CD4-positive, alpha-beta T cell treated with Interleukin-6 at 100 ng/mL for 8 hours (primary cell): ENCODE measurements at regions not wholly inside any gene's neighbourhood (a gene's known extent, or its start where the extent isn't known, plus 50 kb on each side); places are given as distances from the start of the nearest gene placed in this dataset.
"Not testable (repeated sequence)": the region's sequence is repeated elsewhere in the genome, so short reads cannot be mapped to it uniquely, and the experiment has no call there.

Source experiments
- DNase-seq: peaks from one replicate; pipeline ENCODE4 v3.0.0-alpha.2; 2020; ENCODE audit warnings: mixed read lengths, low spot score

DNA sequence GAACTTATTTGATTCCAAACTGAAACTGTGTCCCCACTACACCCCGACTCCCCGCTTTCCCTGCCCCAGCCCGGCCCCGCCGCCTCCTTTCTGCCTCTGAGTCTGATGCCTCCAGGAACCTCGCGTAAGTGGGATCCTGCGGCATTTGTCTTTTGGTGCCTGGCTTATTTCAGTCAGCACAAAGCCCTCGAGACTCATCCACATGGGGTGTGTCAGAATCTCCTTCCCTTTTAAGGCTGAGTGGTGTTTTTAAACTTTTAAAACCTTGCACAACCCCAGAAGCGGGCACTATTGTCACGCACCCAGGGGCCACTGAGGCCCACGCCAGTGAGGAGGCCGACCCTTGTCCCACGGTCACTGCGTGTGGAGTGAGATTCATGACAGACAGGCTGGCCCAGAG, 206.9 kb downstream of the NPIPB11 start:
- DNase-seq, result not testable (repeated sequence)

DNA sequence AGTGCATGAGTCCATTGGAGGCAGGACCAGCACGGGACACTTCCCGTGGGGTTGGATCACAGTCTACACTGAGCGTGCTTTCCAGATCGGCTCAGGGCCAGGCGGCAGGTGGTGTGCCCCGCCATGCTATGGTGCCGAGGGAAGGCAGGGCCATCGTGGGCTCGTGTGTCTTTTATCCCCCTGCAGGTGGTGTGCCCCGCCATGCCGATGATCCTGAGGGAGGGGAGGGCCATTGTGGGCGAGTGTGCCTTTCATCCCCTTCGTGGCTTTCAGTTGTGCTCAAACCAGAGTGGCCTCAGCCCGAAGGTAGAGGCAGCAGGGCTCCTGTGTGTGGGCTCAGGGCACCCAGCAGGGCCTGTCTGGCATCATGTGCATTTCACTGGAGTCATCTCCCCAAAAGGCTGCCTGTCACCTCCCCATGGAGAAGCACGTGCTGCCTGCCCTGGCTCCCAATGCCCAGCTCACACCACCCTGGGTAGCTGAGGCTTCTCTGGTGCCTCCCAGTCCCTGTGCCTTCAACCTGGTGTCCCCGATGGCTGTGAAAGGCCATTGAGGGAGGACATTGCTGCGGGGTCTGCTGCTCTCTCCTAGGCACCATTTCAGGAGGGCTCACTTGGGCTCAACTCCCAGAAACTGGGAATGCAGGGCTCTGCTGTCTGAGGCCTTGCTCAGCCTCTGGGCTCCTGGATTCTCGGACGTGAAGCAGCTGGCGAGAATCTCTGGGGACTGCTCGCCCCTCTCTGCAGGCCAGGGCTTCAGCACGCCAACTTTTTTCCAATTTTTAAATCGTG, 207.6 kb downstream of the NPIPB11 start:
- DNase-seq, result no peak

DNA sequence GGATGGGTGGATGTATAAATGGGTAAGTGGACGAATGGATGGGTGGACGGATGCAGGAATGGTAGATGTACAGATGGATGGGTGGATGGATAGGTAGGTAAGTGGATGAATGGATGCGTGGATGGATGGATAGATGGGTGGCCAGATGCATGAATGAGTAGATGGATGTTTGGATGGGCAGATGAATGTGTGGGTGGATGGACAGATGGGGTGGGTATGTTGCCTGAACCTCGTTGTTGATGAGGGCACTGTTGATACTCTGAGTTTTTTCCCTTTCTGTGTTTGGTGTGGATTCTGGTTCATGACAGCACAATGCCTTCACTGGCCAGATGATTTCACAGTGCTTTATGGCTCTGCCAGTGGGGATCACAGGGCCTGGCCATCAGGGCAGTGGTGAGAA, 208.3 kb downstream of the NPIPB11 start:
- DNase-seq, result no peak

DNA sequence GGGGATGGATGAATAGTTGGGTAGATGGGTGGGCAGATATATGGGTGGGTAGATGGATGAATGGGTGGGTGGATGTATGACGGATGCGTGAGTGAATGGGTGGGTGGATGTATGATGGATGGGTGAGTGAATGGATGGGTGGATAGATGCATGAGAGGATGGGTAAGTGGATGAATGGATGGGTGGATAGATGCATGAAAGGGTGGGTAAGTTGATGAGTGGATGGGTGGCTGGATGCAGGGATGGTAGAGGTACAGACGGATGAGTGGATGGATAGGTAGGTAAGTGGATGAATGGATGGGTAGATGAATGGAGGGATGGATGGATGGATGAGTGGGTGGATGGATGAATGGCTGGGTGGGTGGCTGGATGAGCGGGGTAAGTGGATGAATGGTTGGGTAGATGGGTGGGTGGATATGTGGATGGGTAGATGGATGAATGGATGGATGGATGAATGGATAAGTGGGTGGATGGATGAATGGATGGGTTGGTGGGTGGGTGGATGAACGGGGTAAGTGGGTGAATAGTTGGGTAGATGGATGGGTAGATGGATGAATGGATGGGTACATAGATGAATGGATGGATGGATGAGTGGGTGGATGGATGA, 208.9 kb downstream of the NPIPB11 start:
- not testable (repeated sequence) for DNase-seq

DNA sequence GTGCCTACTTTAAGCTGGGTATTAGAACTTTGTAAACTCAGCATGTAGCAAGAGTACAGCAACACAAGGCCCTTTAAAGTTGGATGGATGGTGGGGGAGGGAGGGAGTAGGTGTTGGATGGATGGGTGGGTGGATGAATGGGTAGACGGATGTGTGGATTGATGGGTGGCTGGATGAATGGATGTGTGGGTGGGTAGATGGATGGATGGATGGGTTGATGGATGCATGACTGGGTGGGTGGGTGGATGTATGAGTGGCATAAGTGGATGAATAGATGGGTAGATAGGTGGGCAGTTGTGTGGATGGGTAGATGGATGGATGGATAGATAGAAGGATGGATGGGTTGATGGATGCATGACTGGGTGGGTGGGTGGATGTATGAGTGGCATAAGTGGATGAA, 209.8 kb downstream of the NPIPB11 start:
- not testable (repeated sequence) for DNase-seq

DNA sequence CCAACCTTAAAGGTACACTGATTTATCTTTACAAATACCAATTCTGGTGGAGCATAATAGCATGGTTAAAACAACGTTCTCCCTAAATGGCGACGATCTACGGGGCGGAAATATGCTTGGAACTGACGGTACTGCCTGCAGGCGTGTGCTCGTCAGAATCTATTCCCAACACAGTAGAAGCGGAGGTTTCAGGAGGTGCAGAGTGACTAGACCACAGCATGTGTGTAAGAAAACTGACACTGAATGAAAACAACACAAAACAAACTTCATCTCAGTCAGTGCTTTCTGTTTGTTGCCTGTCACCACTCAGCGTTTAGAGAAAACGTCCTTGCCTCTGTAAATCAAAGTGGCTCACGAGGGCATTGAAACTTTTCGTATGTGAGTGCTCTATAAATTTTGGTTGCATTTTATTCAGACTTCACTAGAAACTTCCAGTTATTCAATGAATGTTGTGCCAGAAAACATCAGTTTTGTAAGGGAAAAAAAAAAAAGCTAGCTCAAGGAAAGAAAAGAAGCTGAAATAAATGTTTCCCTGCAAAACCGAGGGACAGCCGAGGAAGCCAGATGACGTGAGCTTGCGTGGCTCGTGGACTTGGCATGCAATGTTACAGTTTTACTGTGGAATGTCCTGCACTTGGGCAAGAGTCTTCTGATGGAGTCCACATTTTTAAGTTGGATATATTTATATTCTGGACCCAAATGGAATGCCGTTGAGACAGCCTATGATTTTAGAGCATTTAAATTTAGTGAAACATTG, 210.4 kb downstream of the LAT start:
- DNase-seq, result not testable (repeated sequence)

DNA sequence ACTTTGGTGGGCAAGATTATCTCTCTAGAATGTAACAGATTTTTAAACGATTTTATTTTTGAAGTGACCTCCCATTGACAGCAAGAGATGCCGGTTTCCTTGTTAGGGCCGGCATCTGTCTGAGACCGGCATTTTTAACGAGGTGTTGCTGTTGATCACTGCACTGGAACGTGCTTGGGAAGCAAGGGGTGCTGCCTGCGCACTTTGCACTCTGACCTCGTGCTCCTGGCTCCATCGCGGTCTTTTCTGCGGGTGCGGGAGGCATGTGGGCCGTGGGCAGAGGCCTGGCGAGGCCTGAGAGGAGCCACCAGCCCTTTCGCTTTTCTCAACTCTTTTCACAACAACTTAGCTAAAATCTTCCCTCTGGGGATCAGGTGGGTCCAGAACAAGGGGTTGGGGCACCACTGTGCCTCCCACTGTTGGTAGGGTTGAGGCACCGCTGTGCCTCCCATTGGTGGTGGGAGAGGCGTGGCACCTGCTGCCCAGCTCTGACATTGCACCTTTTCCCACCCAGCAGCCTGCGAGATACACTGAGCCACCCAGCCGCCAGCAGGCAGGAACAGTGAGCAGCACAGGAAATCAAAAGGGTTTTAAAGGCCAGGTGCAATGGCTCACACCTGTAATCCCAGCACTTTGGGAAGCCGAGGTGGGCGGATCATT, 209.5 kb downstream of the LAT start:
- DNase-seq, result not testable (repeated sequence)

DNA sequence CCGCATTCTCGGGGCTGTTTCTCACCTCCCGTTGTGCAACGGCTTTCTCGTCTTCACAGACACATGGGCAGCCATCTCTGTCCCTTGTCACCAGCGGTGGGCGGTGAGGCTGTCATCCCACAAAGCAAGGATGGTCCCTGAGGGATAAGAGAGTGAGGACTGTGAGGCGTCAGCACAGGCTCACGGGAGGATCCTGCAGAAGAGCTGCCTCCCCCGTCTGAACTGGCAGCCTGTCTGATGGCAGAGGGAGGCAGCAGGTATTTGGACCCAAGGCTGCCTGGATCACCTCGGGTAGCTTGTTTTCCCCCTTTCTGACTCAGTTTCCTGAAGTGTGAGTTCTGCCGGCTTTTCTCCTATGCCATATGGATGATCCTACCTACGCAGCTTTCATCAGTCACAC, 208.8 kb downstream of the LAT start:
- DNase-seq, result not testable (repeated sequence)

DNA sequence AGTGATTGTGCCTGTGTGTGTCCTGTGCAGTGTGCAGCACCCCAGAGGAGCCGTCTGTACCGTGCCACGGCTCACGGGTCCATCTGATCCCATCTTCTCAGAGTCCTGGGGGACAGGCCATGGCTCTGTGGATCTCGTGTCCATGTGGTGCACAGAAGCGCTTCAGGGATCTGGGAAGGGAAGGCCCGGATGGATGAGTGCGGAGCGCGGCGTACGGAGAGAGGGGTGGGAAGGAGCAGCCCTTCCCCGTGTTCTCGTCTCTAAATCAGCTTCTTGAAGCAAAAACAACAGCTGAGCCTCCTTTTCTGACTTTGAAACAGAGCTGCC, 208.4 kb downstream of the LAT start:
- not testable (repeated sequence) for DNase-seq

DNA sequence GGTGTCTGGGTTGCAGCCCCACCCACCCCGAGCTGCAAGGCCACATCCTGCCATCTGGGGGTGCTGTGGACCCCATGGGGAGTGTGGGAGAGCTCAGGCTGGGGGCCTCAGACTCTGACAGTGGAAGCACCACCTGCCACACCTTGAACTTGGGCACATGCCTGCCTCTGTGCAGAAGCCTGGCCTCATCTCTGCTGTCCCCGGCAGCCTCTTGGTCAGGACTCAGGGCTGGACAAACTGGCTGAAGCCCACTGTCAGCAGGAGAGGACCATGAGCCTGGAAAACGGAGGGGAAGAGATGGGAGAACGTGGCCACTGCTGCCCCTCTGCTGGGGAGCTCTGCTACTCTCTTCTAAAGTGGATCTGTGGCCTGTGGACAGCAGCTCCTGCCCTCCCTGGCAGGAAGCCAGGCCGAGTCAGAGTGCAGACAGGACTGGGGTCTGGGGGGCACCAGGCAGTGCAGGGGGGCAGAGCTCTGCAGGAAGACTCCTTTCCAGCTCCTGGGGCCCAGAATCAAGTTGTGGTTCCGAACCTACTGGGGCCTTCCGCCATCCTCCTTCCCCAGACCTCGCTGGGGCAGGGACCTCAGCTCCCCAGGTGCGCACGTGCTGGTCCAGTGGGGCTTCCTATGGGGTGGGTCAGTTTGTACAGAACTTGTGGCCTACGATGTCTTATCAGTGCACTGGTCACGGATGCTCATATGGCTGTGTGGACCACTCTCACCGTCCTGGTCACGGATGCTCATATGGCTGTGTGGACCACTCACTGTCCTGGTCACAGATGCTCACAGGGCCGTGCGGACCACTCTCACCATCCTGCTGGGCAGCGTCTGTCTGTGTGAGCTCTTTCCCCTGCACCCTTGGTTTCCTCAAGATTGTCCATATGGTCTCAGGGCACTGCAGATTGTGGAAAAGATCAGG, 207.7 kb downstream of the LAT start:
- no peak for DNase-seq

DNA sequence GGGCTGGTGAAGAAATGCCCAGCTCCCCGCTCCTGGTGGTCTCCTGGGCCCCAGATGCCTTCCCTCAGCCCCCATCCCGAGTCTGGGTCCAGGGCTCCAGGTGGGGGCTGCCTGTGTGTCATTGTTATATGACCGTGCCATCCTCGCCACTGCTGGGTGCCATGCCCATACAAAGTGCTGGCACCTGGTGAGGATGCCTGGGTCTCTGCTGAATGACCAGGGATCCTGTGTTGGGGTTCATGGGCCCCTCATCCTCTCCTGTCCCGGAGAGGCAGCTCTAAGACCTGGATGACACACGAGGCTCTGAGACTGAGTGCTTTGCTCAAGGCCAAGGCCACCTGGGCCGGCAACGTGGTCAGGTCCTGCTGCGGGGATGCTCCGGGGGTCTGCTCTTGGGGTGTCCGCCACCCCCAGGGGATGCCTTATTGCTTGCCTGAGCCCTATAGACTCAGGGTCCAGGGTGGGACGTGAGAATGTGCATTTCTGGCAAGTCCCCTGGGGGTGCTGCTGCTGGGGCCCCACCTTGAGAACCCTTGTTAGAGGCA, 206.9 kb downstream of the LAT start:
- DNase-seq, result not testable (repeated sequence)

DNA sequence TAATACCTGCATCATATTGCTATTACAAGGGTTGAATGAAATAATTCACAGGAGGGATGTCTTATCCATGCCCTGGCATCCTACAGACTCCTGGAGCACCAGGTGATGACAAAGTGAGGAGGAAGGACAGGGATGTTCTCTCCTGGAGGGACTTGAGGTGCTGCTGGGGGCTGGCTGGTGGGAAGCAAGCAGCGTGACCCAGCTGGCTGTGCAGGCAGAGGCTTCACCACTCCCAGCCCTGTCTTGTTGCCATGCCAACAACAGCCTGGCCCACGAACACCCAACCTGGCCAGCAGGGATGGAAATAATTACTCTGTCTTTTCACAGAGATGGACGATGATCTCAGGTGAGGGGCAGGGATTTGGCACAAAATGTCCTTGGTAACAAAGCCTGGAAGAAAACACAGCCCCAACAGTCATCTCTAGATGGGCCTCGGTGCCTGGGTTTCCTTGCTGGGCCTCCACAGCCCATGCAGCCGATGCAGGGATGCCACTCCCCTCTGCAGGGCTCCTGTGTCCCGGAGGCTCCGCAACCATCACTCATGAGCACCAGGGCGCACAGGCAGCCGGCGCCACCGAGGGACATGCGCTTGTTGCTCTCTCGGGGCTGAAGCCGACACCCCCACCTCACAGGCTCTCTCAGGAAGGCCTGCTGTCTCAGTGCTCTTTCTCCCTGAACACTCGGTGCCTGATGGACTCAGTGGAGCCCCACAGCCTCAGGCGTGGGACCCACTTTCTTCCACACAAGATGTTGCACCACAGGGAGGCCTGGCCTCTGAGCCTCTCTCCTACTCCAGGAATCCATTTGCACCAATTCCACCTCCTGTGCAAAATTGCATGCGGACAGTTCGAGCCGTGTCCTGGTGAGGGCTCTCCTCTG, 205.9 kb downstream of the LAT start:
- DNase-seq, result not testable (repeated sequence)

DNA sequence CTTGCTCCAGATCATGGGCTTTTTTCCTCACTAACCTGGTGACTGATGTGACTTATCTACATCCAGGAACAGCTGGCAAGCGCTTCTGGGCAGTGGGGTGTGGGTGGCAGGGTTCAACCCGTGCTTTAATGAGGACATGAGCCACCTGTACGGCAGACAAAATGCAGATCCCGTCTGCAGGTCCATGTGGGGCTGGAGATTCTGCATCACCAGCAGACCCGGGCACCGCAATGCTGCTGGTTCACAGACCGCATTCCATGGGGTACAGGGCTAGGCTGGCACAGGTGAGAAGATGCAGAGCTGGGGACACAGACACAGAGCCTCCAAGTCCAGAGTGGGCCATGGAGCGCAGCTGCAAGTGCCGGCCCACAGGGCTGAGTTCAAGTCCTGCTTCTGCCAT, 204.0 kb downstream of the LAT start:
- not testable (repeated sequence) for DNase-seq

DNA sequence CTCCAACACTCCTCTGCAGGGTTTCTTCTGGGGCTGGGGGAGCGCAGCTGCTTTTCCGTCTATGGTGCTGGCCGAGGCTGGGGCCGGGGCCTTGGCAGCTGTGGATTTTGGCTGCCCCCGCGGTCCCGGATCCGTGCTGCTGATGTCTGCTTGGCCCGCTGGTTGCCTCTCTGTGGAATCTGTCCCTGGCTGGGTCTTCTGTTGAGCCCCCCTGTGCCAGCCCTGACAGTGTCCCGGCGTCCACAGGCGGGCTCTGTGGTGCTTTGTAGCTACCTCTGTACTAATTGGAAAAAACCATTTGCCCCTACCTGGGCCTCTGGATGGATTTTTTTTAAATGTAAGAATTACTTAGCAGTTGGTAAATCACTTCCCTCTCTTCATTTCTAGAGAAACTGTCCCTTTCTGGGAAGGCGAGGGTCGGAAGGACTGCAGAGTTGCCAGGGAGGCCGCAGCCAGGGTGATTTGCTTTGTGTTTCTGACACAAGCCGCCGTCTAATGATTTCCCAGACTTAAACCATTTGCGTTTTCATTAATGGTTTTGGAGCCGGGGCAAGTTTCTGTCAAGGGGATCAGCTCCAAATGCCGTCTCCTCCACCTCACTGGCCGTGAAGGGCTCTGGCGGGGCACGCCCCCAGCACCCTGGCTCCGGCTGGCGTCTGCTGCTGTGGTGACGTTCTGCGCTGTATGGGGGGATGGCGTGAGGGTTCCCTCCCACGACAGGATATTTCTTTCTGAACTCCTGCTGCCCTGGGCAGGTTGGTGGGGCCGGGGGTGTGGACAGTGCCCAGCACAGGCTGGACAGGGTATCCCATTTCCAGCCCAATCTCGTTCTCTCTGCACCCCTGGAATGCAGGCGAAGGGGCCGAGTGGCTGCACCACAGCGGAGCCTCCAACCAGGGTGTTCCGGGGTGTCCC, 201.7 kb downstream of the LAT start:
- DNase-seq, result not testable (repeated sequence)

DNA sequence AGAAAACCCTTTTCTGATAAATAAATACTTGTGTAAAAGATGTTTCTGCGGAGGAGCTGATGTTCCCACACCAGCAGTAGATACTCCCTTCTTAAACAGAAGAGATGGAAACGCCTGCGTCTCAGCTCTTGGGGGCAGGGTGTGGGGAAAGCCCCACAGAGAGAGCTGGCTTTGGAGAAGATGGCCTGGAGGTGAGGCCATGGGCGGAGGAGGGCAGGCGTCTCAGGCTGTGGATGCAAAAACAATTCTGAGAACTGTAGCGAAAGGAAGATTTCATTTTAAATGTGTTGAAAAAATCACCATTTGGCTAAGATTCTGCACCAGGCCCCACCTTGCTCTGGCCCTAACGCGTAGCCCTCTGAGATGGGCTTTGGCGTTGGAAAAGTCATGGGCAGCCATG, 201.0 kb downstream of the LAT start:
- not testable (repeated sequence) for DNase-seq

DNA sequence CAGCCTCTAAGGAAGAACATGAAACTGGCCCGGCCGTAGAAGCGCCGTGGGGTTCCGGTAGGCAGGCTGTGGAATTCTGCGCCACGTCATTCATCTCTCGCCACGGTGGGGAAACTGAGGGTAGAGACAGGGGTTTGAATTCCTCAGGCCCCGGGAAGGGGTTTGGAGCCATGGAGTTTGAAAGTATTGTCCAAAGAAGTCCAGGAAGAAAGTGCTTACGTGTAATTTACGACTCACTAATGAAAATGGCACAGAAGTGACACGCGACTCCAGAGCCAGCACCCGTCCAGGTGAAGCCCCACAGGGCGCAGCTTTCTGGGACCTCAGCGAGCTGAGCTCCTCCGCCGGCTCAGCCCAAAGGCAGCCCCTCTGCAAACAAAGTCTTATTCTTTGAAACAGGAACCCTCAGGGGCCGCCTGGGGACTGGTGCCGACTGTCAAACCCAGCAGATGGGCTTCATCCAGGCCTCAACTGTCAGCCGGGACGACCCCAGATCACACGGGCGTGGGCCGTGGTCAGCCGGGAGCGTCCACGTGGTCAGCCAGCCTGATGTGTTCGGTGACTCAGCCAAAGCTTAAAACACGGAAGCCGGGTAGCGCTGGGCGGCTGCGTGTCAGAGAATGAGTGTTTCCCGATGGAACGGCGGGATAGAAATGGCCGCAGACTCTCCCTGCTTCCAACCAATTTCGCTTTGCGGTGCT, 200.0 kb downstream of the LAT start:
- DNase-seq, result not testable (repeated sequence)

DNA sequence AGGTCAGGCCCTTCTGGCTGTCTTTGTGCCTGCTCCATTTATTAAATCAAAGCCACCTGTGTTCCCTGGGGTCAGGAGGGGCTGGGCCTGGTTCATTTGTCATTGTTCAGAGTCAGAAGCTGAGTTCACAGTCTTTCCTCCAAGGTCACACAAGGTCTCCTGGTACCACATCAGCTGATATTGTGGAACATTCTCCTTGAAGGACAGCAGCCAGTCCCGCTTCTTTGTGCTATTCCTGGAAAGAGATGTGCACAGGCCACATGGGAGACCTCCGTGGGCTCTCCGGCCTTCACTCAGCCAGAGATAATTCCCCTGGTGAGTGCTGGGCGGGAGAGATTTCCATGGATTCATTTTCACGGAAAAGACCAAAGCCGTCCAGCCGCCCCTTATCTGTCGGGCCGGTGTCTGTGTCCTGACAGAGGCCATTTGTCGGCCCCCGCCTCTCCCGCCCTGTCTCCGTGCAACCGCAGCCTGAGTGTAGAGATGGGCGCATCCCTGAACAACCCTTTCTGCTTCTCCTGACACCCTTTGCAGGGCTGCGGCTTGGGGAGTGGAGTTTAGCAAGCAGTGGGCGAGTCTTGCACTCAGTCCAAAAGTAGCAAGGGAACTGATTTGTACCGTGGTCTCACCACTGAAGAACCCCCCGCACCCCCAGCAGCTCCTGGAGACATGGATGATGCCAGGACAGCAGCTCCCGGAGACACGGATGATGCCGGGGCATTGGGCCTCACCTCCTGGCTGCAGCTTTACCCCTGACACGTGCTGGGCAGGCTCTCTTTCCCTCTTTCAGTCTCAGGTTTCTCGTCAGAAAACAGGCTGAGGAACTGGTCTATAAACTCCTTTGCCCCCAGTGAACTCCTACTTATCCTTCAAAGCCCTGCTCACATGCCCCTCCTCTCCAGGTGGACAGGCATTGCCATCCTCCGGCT, 198.4 kb downstream of the LAT start:
- not testable (repeated sequence) for DNase-seq
